Renal pelvis (tissue), 1 donor: ENCODE measurements at regions not wholly inside any gene's neighbourhood (a gene's known extent, or its start where the extent isn't known, plus 50 kb on each side); places are given as distances from the start of the nearest gene placed in this dataset.
"Not testable (repeated sequence)": the region's sequence is repeated elsewhere in the genome, so short reads cannot be mapped to it uniquely, and the experiment has no call there.

Experiments
- DNase-seq: peaks from one replicate; pipeline ENCODE4 v3.0.0-alpha.2; 2013

DNA sequence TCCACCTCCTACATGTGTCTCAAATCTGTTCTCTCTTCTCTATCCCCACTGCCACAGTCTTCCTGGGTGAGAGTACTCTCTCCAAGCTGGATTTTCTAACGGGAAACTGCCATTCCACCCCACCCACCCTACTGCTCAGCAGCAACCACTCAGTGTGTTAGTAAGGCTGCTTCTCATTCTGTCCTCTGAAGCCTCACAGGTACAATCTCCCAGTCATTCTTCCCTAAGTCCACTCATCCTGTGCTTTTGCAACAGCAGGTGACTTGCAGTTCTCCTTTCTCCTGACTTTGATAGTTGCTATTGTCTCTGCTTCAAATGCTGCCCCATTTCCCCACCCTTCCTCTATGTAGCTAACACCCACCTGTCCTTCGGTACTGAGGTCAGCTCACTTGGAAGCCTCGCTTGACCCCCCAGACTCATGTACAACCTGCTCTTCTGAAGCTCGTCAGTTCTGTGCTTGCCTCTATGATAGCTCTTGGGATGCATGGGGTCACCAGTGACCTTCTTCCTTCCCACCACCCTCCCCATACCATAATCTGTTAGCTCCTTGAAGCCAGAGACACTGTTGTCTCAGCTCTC, 188.9 kb downstream of the RRAGC start:
- no peak for DNase-seq

DNA sequence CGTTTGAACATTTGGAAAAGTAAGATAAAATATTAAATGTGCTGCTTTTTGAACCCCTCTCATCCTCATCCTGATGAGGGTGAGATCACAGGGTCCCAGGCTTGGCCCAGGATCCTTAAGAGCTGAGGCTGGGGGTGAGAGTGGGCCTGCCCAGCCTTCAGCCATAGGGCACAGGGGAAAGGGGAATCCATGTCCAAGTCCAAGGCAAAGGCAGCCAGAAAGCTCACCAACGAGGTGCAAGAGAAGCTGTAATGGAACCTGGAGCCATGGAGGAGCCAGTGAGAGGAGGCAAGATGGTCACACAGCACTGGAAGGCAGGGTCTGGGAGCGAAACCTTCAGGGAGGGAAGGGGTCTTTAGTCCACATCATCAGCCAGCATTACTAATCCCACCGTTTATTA, 191.9 kb downstream of the RRAGC start:
- no peak for DNase-seq

DNA sequence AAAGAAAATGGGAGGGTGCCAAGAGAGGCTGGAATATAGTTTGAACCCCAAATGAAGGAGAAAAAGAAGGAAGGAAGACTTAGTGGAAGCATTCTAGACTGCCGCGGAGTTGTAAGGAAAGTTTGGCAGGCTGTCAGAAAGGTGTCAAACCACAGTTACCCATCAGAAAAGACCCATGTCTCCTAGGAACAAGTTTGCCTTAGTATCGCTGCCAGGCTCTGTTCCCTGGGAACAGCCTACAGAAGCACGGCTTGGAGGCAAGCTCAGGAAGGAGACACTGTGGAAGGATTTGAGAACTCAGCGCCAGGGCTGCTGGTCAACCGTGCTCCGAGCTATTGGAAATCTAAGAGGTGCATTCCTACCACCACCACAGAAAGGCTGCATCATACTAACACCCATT, 197.4 kb downstream of the RRAGC start:
- no peak for DNase-seq

DNA sequence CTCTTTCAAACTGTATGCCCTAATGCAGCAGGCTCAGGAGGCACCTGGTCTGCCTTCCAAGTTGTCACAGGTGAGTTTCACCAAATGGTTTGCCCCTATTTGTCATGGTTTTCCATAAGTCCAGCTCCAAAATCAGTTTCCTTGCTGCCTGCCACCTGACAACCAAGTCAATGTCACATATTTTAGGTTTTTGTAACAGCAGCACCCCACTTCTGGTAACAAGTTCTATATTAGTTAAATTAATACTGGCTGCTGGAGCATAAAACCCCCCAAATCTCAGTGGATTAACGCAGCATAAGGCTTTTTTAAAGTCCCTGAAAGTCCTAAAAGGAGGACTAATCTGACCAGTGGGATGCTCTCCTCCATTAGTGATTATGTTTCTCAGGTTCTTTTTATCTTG, 200.7 kb downstream of the RRAGC start:
- no peak for DNase-seq

DNA sequence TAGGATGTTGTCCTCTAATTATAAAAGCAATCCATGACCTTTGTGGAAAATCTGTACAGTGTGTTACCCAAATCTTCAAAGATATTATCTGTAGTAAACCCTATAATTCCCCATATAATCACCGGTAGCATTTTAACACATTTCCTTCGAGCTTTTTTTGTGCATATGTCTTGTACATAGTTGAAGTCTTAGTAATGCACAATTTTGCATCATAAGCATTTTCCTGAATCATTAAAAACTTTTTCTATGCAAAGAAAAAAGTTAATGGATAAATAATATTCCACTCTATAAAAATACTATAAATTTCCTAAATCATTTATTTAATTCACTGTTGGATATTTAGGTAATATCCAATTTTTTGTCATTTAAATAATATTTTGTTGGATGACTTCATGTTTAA, 201.7 kb downstream of the RRAGC start:
- DNase-seq: no peak

DNA sequence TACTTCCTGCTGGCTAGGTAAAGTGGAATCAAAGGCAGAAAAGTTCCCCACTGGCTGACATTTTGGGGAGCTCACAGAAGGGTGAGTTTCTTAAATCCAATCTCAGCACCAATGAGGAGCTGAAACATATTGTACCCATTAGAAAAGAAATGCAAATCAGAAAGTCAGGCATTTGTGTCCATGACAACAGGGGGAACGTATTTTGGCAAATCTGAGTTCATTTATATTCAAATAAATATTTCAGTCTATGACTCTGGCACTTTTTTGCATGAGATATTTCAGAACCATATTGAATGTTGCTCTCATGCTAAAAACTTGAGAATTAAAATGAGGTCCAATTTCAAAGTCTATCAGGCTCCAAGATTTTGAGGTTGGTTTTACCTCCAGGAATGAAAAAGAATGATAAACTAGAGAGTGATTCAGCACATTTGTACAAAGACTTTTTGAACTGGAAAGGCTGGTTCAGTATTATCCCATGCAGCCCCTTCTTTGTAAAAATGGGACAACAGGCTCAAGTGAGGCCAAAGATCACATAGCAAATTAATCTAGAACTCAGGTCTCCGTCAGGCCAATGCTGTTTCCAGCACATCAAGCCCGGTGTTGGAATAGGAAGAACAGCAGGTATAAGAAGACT, 202.2 kb downstream of the RRAGC start:
- no peak for DNase-seq

DNA sequence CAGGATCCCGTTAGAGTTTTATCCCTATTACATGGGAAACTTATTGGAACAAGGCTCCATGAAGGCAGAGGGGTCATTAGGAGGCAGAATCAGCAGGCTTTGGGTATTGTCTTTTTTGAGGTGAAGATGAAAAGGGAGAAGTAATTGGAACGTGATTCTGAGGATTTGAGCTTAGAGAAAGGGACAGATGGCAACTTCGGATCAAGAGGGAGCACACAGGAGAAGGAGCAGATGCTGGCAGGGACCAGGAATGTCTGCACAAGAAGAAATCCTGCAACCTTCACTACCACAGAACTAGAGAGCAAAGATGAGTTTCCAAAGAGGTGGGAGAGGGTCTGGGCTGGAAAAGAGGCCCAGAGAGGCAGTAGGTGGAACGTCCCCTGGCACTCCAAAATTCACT, 202.8 kb downstream of the RRAGC start:
- no peak for DNase-seq

DNA sequence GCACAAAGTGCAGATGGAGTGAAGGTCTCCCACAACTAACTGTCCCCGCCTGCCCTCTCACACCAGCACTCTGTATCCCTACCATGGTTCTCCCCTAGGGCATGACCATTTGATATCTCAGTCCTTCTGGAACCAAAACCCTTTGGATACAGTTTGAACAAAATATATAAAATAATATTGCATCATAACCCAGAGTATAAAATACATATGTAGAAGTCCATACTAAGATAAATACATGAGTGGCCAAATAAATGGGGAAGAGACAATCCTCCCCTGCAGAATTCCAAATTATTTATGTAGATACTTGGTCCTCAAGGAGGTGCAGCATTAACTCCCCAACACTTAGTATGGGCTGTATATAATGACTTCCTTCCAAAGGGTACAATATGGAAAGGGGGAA, 207.4 kb downstream of the RRAGC start:
- DNase-seq: no peak

DNA sequence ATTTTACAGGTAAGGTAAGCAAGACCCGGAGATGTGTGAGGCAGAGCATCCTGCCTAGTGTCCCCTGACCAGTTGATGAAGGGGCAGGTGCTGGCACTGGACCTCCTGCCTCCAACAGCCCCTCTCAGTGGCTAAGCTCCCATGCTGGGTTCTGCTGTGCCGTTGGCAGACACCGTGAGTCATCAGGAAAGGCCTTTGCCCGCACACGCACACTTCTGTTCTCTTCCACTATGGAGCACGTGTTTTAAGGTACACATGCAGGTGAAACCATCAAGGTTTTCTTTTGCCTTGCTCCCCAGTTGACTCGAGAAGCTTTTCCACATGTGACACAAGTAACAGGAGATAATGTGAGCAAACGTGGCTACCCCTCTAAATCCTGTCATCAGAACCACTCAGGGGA, 207.9 kb downstream of the RRAGC start:
- DNase-seq: no peak

DNA sequence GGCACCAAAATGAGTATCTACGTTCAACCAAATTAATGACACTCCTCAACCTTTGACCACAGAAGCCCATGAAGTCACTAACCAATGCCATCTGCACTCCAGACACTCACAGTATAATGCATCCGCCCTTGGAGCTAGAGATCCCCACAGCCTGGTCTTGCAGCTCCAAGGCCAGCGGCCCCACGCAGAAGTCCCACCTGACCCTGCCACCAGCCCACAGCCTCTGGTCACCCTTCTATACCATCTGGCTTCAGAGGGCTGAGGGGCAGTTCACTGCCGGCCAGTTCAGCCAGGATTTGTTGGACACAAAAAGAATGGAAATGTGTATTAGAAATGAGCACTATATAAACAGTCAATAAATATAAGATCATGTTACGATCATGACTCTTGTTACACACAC, 211.2 kb downstream of the RRAGC start:
- no peak for DNase-seq

DNA sequence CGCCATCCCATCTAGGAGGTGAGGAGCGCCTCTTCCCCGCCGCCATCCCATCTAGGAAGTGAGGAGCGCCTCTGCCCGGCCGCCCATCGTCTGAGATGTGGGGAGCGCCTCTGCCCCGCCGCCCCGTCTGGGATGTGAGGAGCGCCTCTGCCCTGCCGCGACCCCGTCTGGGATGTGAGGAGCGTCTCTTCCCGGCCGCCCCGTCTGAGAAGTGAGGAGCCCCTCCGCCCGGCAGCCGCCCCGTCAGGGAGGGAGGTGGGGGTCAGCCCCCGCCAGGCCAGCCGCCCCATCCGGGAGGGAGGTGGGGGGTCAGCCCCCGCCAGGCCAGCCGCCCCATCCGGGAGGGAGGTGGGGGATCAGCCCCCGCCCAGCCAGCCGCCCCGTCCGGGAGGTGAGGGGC, 212.2 kb downstream of the RRAGC start:
- DNase-seq: not testable (repeated sequence)

DNA sequence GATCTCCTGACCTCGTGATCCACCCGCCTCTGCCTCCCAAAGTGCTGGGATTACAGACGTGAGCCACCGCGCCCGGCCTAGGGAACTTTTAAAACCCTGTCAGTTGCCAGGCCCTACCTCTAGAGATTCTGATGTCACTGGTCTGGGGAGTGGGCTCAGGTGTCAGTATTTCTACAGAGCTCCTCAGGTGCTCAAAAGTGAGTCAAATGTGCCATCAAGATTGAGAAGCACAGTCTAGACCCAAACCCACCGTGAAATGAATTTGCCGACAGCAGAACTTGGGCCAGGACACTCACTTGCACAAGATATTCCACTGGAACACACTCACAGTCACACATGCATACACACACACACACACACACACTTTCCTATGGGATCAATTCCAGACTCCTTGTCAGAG, 215.5 kb downstream of the RRAGC start:
- DNase-seq: no peak

DNA sequence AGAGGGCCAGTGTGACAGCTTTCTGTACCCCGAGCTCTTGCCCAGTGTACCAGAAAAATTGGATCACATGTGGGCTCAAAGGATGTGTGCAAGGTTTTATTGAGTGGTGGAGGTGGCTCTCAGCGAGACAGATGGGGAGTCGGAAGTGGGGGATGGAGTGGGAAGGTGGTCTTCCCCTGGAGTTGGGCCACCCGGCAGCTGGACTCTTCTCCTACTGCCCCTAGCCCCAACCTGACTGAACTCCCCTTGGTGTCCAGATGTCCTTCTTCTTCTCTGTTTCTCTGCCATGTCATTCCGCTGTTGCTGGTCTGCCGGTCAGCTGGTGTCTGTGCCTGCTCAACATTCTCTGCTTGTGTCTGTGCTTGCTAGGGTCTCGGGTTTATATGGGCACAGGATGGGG, 217.9 kb downstream of the RRAGC start:
- DNase-seq: no peak

DNA sequence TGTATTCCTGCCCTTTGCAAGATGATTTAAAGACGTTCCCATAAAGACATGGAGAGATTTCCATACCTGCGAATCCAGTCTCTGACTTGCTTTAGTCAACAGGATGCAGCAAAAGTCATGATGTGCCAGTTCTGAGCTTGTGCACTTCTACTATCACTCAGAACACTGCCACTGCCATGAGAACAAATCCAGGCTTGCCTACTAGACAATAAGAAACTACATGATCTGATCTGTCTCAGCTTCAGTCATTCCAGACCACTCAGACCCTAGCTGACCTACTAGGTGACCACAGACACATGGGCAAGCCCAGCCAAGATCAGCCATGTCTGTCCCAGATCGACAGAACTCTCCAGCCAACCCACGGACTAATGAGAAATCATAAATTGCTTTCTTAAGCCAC, 219.2 kb downstream of the RRAGC start:
- DNase-seq: no peak

DNA sequence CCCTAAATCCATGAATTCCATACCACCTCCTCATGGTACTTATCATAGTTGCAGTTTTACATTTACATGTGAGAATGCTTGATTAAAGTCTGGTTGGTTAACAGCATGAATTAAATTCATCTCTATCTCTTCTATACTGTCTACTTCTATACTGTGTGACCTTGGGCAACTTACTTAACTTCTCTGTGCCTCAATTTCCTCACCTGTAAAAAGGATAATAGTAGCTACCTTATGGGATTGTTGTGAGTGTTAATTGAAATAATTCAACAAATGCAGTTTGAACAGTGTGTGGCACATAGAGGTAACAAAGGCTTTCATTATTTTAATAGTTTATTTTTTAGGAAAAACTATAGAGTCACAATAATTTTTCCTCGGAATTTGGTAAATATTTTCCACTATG, 231.3 kb downstream of the RRAGC start:
- DNase-seq: no peak

DNA sequence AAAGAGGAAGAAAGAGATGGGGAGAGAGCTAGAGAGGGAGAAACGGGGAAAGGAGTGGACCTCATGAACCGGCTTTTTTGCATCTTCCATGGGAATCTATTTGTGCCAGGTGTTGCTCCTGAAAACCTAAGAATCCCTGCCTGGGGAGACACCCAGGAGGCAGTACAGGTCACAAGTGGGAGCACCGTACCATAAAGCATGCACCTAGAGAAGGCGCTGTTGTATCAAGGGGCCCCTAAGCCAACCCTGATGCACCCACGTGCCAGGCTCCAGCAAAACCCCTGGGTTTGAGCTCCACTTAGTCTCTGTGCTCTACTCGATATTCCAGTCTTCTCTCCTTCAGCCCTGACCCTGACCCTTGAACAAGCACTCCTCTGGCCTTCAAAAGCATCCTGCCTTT, 233.6 kb downstream of the RRAGC start:
- DNase-seq: no peak

DNA sequence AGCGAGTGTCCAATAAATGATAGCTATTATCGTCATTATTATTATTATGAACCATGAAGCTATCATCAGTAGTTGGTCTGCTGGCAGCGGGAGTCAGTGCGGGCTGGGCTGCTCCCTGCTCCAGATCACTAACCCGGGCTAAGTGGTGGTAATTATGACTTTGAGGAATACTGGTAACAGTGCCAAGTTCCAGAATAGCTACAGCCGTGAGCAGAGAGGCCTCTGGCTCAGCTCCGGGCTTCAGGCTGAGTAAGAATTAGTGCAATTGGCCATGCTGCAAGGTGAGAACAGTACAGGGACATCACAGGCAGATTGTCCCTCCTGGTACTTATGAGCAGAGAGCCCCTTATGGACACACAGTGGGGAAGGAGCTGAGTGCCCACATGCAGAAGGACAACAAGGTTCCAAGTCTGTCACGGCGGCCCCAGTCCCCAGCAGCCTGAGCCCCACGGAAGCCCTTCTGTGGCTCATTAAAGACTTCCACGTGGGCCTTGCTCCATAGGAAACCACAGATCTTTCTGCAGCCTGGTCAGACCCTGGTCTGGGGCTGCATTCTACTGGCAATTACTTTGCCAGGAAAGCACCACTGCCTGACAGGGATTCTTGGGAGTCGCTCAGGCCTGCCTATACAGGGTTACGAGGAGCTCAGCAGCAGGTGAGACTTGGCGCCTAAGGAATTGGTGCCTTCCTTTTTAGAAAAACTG, 235.1 kb downstream of the RRAGC start:
- no peak for DNase-seq

DNA sequence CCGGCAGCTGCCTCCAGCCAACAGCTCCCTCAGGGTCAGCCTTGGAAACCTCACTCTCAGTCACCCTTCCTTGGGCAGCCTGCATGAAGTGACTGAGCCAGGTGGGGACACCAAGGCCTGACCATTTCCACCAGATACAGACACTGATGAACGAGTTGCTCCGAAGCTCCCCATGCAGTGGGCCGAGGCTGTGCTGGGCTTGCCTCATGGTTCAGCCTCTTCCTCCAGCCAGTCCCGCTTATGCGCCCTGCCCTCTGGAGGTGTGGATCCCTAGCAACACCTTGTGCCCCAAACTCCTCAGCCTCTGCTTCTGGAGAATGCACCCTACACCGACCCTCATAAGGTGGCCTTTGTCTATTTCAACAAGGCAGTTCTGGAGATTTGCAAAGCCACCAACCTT, 236.0 kb downstream of the RRAGC start:
- no peak for DNase-seq

DNA sequence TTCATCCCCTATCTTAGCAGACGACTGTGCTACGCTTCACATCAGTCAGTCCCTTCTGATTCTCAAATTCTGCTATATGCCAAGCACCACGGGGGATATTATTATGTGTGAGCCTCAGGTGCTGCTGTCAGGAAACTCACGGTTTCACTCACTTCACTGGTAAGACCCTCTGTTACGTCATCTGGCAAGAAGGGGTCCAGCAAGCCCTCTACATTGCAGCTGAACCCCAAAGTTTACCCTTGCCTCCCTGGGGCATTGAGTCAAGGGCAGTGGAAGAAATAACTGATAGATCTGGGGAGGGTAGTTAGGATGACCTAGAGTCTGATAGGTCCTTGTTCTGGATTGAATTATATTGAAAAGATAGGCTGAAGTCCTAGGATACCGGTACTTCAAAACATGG, 237.4 kb downstream of the RRAGC start:
- no peak for DNase-seq

DNA sequence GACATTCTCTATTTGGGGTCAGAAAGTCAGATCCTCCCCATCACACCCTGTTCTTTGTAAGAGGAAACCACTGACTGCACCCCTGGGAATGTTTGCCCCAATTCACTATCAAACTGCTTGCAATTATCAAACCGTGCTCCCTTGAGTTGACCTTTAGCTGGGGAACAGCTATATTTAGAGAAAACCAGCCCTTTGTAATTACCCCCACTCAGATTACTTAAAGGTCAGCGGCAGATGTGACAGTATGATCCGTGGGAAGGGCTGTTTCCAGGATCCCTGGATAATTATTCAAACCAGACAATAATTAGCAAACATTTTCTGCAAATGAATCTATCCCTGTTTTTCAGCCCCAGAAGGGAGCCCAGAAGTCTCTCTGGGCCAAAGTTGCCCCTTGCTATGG, 242.7 kb downstream of the RRAGC start:
- no peak for DNase-seq

DNA sequence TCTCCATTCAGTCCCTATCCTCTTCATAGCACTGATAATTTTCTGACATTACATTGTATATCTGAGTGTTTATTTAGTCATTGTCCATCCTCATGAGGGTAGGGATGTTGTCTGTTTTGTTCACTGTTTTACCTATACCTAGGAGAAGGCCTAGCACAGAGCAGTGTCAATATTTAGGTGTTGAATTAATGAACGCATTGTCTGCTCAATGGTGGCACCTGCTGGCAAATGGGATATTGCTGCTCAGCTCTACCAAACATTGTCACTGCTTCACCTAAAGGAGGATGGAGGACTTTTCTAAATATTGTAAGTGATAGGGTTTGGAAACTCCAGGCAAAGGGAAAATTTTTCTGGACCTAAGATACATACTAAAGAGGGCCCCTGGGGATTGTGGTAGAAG, 243.9 kb downstream of the RRAGC start:
- no peak for DNase-seq

DNA sequence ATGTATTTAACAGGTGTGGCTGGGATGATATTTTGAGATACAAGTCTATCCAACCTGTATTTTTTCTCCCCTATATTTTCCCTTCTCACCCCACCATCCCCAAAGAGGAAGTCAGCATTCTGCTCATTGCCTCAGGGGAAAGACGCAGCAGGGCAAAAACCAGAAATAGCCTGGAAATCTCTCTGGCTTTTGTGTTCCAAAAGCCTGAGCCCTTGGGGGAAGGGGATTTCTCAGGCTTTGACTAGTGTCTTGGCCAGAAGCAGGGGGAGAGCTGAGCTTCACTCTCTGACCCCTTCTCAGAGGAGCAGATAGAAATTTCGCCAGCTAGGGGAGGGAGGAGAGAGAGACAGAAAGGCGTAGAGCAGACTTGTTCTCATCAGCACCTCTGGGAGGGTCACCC, 244.7 kb downstream of the RRAGC start:
- no peak for DNase-seq

DNA sequence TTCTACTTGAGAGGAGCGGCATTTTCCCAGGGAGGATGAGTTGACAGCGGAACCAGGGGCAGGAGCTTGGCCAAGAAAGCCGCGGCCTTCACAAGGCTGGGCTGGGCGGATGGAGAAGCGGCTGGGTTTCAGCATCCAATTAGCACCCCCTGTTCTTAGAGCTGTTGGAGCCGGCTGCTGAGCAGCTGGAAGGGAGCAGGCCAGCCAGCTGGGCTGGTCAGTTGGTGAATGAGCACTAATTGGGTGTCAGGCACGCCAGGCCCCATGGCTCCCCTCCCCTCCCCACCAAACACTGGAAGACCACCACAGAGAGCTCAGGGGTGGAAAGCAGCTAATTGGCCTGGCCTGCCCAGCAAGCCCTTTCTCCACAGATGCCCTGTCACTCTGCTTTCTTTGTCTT, 245.6 kb downstream of the RRAGC start:
- no peak for DNase-seq

DNA sequence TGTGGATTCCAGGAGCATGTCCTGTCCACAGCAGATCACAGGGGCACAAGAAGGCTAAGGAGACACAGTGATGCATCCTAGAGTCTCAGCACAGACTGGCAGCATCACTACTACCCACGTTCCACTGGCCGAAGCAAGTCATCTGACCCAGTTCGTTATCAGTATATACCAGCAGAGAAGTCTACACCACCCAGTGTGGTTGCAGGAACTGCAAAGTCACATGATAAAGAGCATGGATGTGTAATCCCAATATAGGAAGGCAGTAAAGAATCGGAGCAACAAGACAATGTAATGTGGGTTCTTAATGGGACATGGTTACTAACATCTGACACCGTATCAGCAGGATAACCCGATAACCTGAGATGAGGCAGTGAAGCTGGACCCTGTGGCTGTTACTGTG, 246.6 kb downstream of the RRAGC start:
- no peak for DNase-seq
